GM18508 (cell line): ENCODE measurements at regions not wholly inside any gene's neighbourhood (a gene's known extent, or its start where the extent isn't known, plus 50 kb on each side); places are given as distances from the start of the nearest gene placed in this dataset.

Experiments
- ATAC-seq: cut with Tn5 transposase; IDR thresholded peaks from one replicate; pipeline ENCODE4 v1.9.1; 2021; ENCODE audit warnings: moderate number of reproducible peaks; ENCODE audit not compliant: insufficient read depth, unreplicated experiment

DNA sequence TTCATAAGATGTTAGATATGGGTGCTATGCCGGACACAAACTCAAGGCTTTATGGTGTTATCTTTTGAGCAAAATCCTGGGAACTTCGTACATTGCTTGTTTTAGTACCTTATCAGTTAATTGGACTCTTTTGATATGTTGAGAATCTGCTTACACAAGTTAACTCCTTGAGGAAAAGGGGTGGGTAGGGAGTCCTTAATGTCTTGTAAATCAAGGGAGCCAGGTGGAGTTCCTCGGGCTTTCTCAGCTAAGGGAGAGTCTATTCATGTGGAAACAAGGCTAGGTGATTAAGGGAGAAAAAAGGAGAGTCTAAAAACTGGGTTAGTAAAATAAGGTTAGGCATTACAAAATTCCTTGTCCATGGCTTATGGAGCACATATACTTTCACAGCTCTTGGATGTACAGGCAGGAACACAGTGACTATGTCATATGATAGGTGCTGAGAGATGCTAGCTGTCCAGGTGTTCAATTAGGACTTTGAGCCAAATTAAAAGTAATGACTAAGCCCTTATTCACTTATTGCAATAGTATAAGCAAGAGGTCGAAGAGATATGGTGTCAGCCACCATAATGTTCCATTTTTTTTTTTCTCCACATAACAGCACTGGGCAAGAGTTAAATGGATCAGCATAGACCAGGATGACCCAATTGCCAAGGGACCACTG is 59.5 kb upstream of the DYNAP start:
- ATAC-seq: no peak

DNA sequence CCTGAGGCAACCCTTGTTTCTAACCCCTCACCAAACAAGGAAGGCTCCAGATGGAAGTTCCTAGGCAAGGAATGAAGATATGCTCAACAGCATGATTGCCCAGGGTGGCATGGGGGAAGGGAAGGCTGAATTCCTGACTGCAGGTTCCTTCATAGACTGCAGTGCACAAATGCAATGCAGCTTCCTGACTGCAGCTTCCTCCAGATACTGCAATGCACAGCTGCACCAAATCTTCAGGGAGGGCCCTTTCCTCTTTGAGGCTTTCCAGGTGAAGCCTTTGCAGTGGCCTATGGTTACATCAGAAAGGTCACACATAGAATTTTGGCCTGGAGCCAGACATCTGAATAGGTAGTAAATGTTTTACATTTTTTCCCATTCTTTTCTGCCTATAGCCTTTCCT is 58.8 kb upstream of the DYNAP start:
- no peak for ATAC-seq

DNA sequence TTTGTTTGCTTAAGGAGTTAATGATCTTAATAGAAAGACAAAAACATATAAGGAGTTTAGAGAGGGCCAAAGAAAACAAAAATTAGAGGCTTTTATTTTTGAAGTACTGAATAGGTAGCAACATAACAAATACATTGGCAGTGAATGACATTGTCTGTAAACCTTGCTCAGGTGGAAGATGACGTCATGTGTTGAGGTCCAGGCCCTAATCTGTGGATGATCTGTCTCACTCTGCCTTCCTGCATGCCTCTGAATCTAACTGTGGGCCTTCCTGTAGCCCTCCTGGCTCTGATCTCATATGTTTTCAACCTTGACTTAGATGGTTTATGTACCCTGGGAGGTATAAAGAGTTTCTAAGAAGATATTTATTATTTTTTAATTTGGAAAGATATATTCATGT is 58.1 kb upstream of the DYNAP start:
- no peak for ATAC-seq
